HEK293 (cell line): ENCODE measurements at regions not wholly inside any gene's neighbourhood (a gene's known extent, or its start where the extent isn't known, plus 50 kb on each side); places are given as distances from the start of the nearest gene placed in this dataset.
"Not testable (repeated sequence)": the region's sequence is repeated elsewhere in the genome, so short reads cannot be mapped to it uniquely, and the experiment has no call there.

ENCODE experiments used
- CTCF ChIA-PET: fragments of 350-600 bp; formaldehyde crosslinking; extraction: SDS; loops from one replicate; lab custom pipeline; 2021; ENCODE audit warnings: antibody characterized with exemption; lab: Yijun Ruan, JAX
- POLR2A ChIA-PET: fragments of 300-600 bp; formaldehyde crosslinking; extraction: SDS; loops from one replicate; lab custom pipeline; 2020; ENCODE audit warnings: antibody characterized with exemption, inconsistent platforms; lab: Yijun Ruan, JAX
- H3K27ac ChIP-seq: fragments of 200-500 bp; sonication (Bioruptor generic); 2 replicates; pipeline ENCODE4 v1.5.1; 2014; ENCODE audit warnings: low read depth, low read length, control low read depth, inconsistent platforms; ENCODE audit errors: extremely low read depth
- H3K36me3 ChIP-seq, 2 experiments: fragments of 200-500 bp in 1 of 2; sonication (Bioruptor generic) in 1 of 2; 1 replicate in 1 of 2; 2 replicates in 1 of 2; pipeline ENCODE4 v1.5.1; 2014 to 2017; ENCODE audit warnings: inconsistent platforms in 2 of 2, low read length in 2 of 2; ENCODE audit not compliant: control insufficient read depth in 2 of 2, insufficient read depth in 1 of 2
- H3K4me1 ChIP-seq: fragments of 200-500 bp; sonication (Bioruptor generic); 2 replicates; pipeline ENCODE4 v1.5.1; 2014; ENCODE audit warnings: mild to moderate bottlenecking, low read length, inconsistent platforms; ENCODE audit not compliant: control insufficient read depth, insufficient read depth
- H3K4me3 ChIP-seq: 2 replicates; pipeline ENCODE4 v1.5.1; 2011; ENCODE audit warnings: low read depth, mild to moderate bottlenecking, control low read depth, low read length, moderate library complexity
- H3K9me3 ChIP-seq: fragments of 200-500 bp; sonication (Bioruptor generic); 2 replicates; pipeline ENCODE4 v1.5.1; 2014; ENCODE audit warnings: low read depth, low read length, inconsistent platforms; ENCODE audit not compliant: control insufficient read depth, insufficient read depth
- ATF2 ChIP-seq: fragments of 450-650 bp; formaldehyde crosslinking; IDR thresholded peaks from 2 replicates; pipeline ENCODE4 v1.5.1; 2016; ENCODE audit warnings: missing biosample characterization, missing genetic modification characterization, low read depth
- PRDM1 ChIP-seq: fragments of 450-650 bp; formaldehyde crosslinking; IDR thresholded peaks from 2 replicates; pipeline ENCODE4; 2016; ENCODE audit warnings: missing biosample characterization, missing genetic modification characterization
- TCF7L2 ChIP-seq: IDR thresholded peaks from 2 replicates; pipeline ENCODE4 v1.6.1; 2011; ENCODE audit warnings: low read depth, mild to moderate bottlenecking, inconsistent platforms, low read length, moderate library complexity, borderline replicate concordance
- ZBTB11 ChIP-seq: fragments of 450-650 bp; formaldehyde crosslinking; conservative IDR thresholded peaks from 2 replicates; pipeline ENCODE4 v1.5.1; 2016; ENCODE audit warnings: low read depth, missing biosample characterization, missing genetic modification characterization
- ZNF140 ChIP-seq: fragments of 450-650 bp; formaldehyde crosslinking; IDR thresholded peaks from 2 replicates; pipeline ENCODE4 v1.5.1; 2016; ENCODE audit warnings: missing biosample characterization, missing genetic modification characterization
- ZNF18 ChIP-seq: fragments of 450-650 bp; formaldehyde crosslinking; IDR thresholded peaks from 2 replicates; pipeline ENCODE4 v1.5.1; 2016; ENCODE audit warnings: missing biosample characterization, missing genetic modification characterization
- ZNF221 ChIP-seq: fragments of 450-650 bp; formaldehyde crosslinking; IDR thresholded peaks from 2 replicates; pipeline ENCODE4 v1.5.1; 2017; ENCODE audit warnings: missing biosample characterization, missing genetic modification characterization, borderline replicate concordance
- ZNF366 ChIP-seq: fragments of 450-650 bp; formaldehyde crosslinking; conservative IDR thresholded peaks from 2 replicates; pipeline ENCODE4 v1.5.1; 2016; ENCODE audit warnings: missing biosample characterization, missing genetic modification characterization
- ZNF416 ChIP-seq: fragments of 450-650 bp; formaldehyde crosslinking; IDR thresholded peaks from 2 replicates; pipeline ENCODE4 v1.5.1; 2016; ENCODE audit warnings: missing biosample characterization, missing genetic modification characterization
- ZNF555 ChIP-seq: fragments of 450-650 bp; formaldehyde crosslinking; conservative IDR thresholded peaks from 2 replicates; pipeline ENCODE4 v1.5.1; 2017; ENCODE audit warnings: missing biosample characterization, mild to moderate bottlenecking, missing genetic modification characterization, inconsistent platforms

- TF ChIP-seq ZNF18 (tag by site-specific recombination) = no peak
- TF ChIP-seq ZNF555 (tag by site-specific recombination) = no peak
- TF ChIP-seq ZNF416 (tag by site-specific recombination) = no peak
These were observed 594.7 kb downstream of the TP53TG3F start (continued) for GRCh38 chr16:34054137-34054536.

GRCh38 chr16:34054969-34055368 lies 595.6 kb downstream of the TP53TG3F start:
- Histone ChIP-seq H3K4me1 (no peaks in the 10 kb centered on the region), H3K4me3 (no peak overlapping the region), H3K36me3 (no peaks in the 10 kb centered on the region), H3K27ac (no peak overlapping the region), H3K9me3 (no peaks in the 10 kb centered on the region)
- POLR2A ChIA-PET = no interaction called here
- CTCF ChIA-PET = no interaction called here
- TF ChIP-seq ZBTB11 (tag by site-specific recombination) (no peak), PRDM1 (tag by site-specific recombination) (peak; percentile 77), ZNF221 (tag by site-specific recombination) (no peak), TCF7L2 (no peak), ATF2 (peak; percentile 84), ZNF366 (tag by site-specific recombination) (peak; percentile 21; the same call in 1 of the 2 replicates)

DNA sequence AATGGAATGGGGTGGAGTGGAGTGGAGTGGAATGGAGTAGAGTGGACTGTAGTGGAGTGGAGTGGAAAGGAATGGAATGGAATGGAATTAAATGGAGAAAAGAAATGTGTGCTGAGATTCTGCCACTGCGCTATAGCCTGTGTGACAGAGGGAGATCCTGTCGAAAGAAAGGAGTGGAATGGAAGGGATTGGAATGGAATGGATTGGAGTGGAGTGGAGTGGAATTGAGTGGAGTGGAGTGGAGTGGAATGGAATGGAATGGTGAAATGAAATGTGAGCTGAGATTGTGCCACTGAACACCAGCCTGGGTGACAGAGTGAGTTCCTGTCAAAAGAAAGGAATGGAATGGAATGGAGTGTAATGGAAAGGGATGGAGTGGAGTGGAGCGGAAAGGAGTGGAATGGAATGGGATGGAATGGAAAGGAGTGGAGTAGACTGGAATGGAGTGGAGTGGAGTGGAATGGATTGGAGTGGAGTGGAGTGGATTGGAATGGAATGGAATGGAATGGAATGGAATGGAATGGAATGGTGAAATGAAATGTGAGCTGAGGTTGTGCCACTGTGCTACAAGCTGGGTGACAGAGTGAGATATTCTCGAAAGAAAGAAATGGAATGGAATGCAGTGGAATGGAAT lies 603.3 kb downstream of the TP53TG3F start:
- H3K36me3 ChIP-seq, H3K4me1 ChIP-seq, CTCF ChIA-PET, H3K27ac ChIP-seq, H3K9me3 ChIP-seq, POLR2A ChIA-PET, H3K4me3 ChIP-seq: not testable (repeated sequence)

GRCh38 chr16:34063498-34064157 lies 604.2 kb downstream of the TP53TG3F start:
- CTCF ChIA-PET, H3K4me3 ChIP-seq, H3K27ac ChIP-seq, H3K36me3 ChIP-seq, H3K4me1 ChIP-seq, H3K9me3 ChIP-seq, POLR2A ChIA-PET: not testable (repeated sequence)
- peak; percentile 39; the same call in 1 of the 2 replicates for TF ChIP-seq ZNF140

DNA sequence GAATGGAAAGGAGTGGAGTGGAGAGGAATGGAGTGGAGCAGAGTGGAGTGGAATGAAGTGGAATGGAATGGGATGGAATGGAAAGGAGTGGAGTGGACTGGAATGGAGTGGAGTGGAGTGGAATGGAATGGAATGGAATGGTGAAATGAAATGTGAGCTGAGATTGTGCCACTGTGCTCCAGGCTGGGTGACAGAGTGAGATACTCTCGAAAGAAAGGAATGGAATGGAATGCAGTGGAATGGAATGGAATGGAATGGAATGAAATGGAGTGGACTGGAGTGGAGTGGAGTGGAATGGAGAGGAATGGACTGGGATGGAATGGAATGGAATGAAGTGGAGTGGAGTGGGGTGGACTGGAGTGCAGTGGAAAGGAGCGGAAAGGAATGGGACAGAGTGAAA lies 605.2 kb downstream of the TP53TG3F start:
- H3K4me1 ChIP-seq, H3K4me3 ChIP-seq, POLR2A ChIA-PET, CTCF ChIA-PET, H3K9me3 ChIP-seq, H3K27ac ChIP-seq, H3K36me3 ChIP-seq: not testable (repeated sequence)

- POLR2A ChIA-PET, H3K4me3 ChIP-seq, CTCF ChIA-PET: not testable (repeated sequence)
These were observed 610.3 kb downstream of the TP53TG3F start for GRCh38 chr16:34069731-34070130.

More at GRCh38 chr16:34069731-34070130, 610.3 kb downstream of the TP53TG3F start:
- H3K27ac ChIP-seq, H3K4me1 ChIP-seq, H3K36me3 ChIP-seq, H3K9me3 ChIP-seq: not testable (repeated sequence)
